HFF-Myc (cell line): ENCODE measurements at regions not wholly inside any gene's neighbourhood (a gene's known extent, or its start where the extent isn't known, plus 50 kb on each side); places are given as distances from the start of the nearest gene placed in this dataset.

Source experiments
- DNase-seq: peaks from one replicate; pipeline ENCODE4 v3.0.0-alpha.2; 2011; ENCODE audit warnings: low read depth; ENCODE audit errors: extremely low read depth
- H3K4me3 ChIP-seq: replicated peaks from 2 replicates; pipeline ENCODE4 v1.5.1; 2011; ENCODE audit warnings: low read depth, mild to moderate bottlenecking, control low read depth, low read length
- CTCF ChIP-seq: IDR thresholded peaks from 2 replicates; pipeline ENCODE4 v1.5.1; 2012; ENCODE audit warnings: mild to moderate bottlenecking, low read depth, low read length, control low read depth; ENCODE audit errors: missing control alignments

GRCh38 chr18:39406941-39407340, 1841.3 kb upstream of the CELF4 start:
- H3K4me3 ChIP-seq: no peak overlapping the region
- TF ChIP-seq CTCF: no peak
- no peak for DNase-seq

- TF ChIP-seq CTCF: no peak
- no peak overlapping the region for H3K4me3 ChIP-seq
- DNase-seq: no peak
Observed at GRCh38 chr18:39403121-39403520, 1837.5 kb upstream of the CELF4 start.

- H3K4me3 ChIP-seq: no peak overlapping the region
- no peak for TF ChIP-seq CTCF
- no peak for DNase-seq
Observed at GRCh38 chr18:39399662-39400061, 1834.1 kb upstream of the CELF4 start.

- no peak overlapping the region for H3K4me3 ChIP-seq
- DNase-seq: no peak
- no peak for TF ChIP-seq CTCF
Observed at GRCh38 chr18:39396168-39396567, 1830.6 kb upstream of the CELF4 start.

GRCh38 chr18:39389800-39390379, 1824.3 kb upstream of the CELF4 start:
- H3K4me3 ChIP-seq: no peak overlapping the region
- no peak for DNase-seq
- no peak for TF ChIP-seq CTCF

- H3K4me3 ChIP-seq: no peak overlapping the region
- no peak for DNase-seq
- no peak for TF ChIP-seq CTCF
Observed at GRCh38 chr18:39380866-39381265, 1815.3 kb upstream of the CELF4 start.

- H3K4me3 ChIP-seq: no peak overlapping the region
- DNase-seq: no peak
- TF ChIP-seq CTCF: no peak
Observed at GRCh38 chr18:39380186-39380725, 1814.7 kb upstream of the CELF4 start.
